ENCODE measurements at regions not wholly inside any gene's neighbourhood (a gene's known extent, or its start where the extent isn't known, plus 50 kb on each side); places are given as distances from the start of the nearest gene placed in this dataset.

GRCh38 chr5:143931986-143932385 is 120.0 kb downstream of the HMHB1 start:
- peaks cover 5% of the 10 kb centered on the region for H3K4me1 Mint-ChIP-seq (ENCODE audit: low read depth)
- H3K36me3 Mint-ChIP-seq (ENCODE audit: insufficient read depth), result no peaks in the 10 kb centered on the region
- H3K27ac Mint-ChIP-seq, result no peak overlapping the region
- no peaks in the 10 kb centered on the region for H3K27me3 Mint-ChIP-seq
- DNase-seq (ENCODE audit: low spot score, unreplicated experiment), result no peak
- no peak overlapping the region for H3K4me3 Mint-ChIP-seq (ENCODE audit: low read depth)
- H3K9me3 Mint-ChIP-seq (ENCODE audit: low read depth), result peaks cover 21% of the 10 kb centered on the region
- TF ChIP-seq CTCF (IDR thresholded peaks at IDR 0.05; ENCODE audit: unreplicated experiment), result no peak

- Mint-ChIP-seq H3K4me3 (ENCODE audit: low read depth) (no peak overlapping the region), H3K4me1 (ENCODE audit: low read depth) (peaks cover 5% of the 10 kb centered on the region), H3K27ac (no peak overlapping the region), H3K36me3 (ENCODE audit: insufficient read depth) (no peaks in the 10 kb centered on the region), H3K27me3 (no peaks in the 10 kb centered on the region), H3K9me3 (ENCODE audit: low read depth) (peaks cover 21% of the 10 kb centered on the region)
- no peak for DNase-seq (ENCODE audit: low spot score, unreplicated experiment)
- no peak for TF ChIP-seq CTCF (IDR thresholded peaks at IDR 0.05; ENCODE audit: unreplicated experiment)
Measured at GRCh38 chr5:143932584-143932983, 120.6 kb downstream of the HMHB1 start.

- Mint-ChIP-seq H3K9me3 (ENCODE audit: low read depth) (peaks cover 19% of the 10 kb centered on the region), H3K27ac (no peak overlapping the region), H3K4me1 (ENCODE audit: low read depth) (peaks cover 5% of the 10 kb centered on the region), H3K36me3 (ENCODE audit: insufficient read depth) (no peaks in the 10 kb centered on the region), H3K4me3 (ENCODE audit: low read depth) (no peak overlapping the region), H3K27me3 (no peaks in the 10 kb centered on the region)
- no peak for TF ChIP-seq CTCF (IDR thresholded peaks at IDR 0.05; ENCODE audit: unreplicated experiment)
- DNase-seq (ENCODE audit: low spot score, unreplicated experiment), result no peak
Measured at GRCh38 chr5:143933451-143933850, 121.5 kb downstream of the HMHB1 start.

GRCh38 chr5:143934821-143935220 is 122.9 kb downstream of the HMHB1 start:
- H3K27me3 Mint-ChIP-seq, result no peaks in the 10 kb centered on the region
- peaks cover under 1% of the 10 kb centered on the region for H3K4me1 Mint-ChIP-seq (ENCODE audit: low read depth)
- peaks cover 18% of the 10 kb centered on the region for H3K9me3 Mint-ChIP-seq (ENCODE audit: low read depth)
- no peak overlapping the region for H3K4me3 Mint-ChIP-seq (ENCODE audit: low read depth)
- DNase-seq (ENCODE audit: low spot score, unreplicated experiment), result no peak
- H3K27ac Mint-ChIP-seq, result no peak overlapping the region
- no peak for TF ChIP-seq CTCF (IDR thresholded peaks at IDR 0.05; ENCODE audit: unreplicated experiment)
- no peaks in the 10 kb centered on the region for H3K36me3 Mint-ChIP-seq (ENCODE audit: insufficient read depth)

GRCh38 chr5:143938230-143938629 is 126.3 kb downstream of the HMHB1 start:
- peaks cover 33% of the 10 kb centered on the region for H3K9me3 Mint-ChIP-seq (ENCODE audit: low read depth)
- DNase-seq (ENCODE audit: low spot score, unreplicated experiment), result no peak
- no peak for TF ChIP-seq CTCF (IDR thresholded peaks at IDR 0.05; ENCODE audit: unreplicated experiment)
- H3K36me3 Mint-ChIP-seq (ENCODE audit: insufficient read depth), result no peaks in the 10 kb centered on the region
- H3K27me3 Mint-ChIP-seq, result no peaks in the 10 kb centered on the region
- H3K27ac Mint-ChIP-seq, result no peak overlapping the region
- no peak overlapping the region for H3K4me3 Mint-ChIP-seq (ENCODE audit: low read depth)
- no peaks in the 10 kb centered on the region for H3K4me1 Mint-ChIP-seq (ENCODE audit: low read depth)

Data from progenitor cell of endocrine pancreas (in vitro differentiated cells).